HG02642 (cell line): ENCODE measurements at regions not wholly inside any gene's neighbourhood (a gene's known extent, or its start where the extent isn't known, plus 50 kb on each side); places are given as distances from the start of the nearest gene placed in this dataset.
"Not testable (repeated sequence)": the region's sequence is repeated elsewhere in the genome, so short reads cannot be mapped to it uniquely, and the experiment has no call there.

Experiments
- ATAC-seq: cut with Tn5 transposase; IDR thresholded peaks from one replicate; pipeline ENCODE4 v1.9.1; 2021; ENCODE audit warnings: mild to moderate bottlenecking; ENCODE audit not compliant: unreplicated experiment, poor library complexity

- no peak for ATAC-seq
These were observed 61.2 kb downstream of the VIP start for GRCh38 chr6:152811785-152812184.

- no peak for ATAC-seq
These were observed 64.8 kb downstream of the VIP start for GRCh38 chr6:152815230-152815872.

GRCh38 chr6:152816055-152816454 lies 65.5 kb downstream of the VIP start:
- no peak for ATAC-seq

DNA sequence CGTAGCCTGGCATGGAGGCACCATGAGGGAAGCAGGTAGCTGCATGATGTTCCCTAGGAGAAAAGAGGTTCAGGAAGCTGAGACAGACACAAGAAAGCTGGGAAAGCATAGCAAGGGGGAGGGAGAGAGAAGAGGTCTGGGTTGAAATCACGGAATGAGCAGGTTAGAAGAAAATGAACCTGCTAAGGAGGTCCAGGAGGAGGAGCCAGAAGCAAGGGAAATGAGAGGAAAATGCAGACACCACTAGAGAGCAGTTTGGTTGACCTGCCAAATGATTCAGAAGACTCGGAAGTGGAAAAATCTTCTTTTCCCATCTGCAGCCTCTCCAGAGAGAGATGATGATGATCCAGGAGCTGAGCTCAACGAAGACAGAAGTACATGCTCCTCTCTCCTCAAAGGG lies 70.9 kb downstream of the VIP start:
- ATAC-seq = no peak

- ATAC-seq = no peak
These were observed 74.1 kb downstream of the VIP start for GRCh38 chr6:152824666-152825065.

GRCh38 chr6:152828431-152828830 lies 77.8 kb downstream of the VIP start:
- ATAC-seq = no peak

- not testable (repeated sequence) for ATAC-seq
These were observed 83.8 kb downstream of the VIP start for GRCh38 chr6:152834366-152834765.

- ATAC-seq = no peak
These were observed 85.9 kb downstream of the VIP start for GRCh38 chr6:152836523-152836922.

- ATAC-seq = no peak
These were observed 94.8 kb downstream of the VIP start for GRCh38 chr6:152845421-152845820.

- ATAC-seq = no peak
These were observed 96.2 kb downstream of the VIP start for GRCh38 chr6:152846825-152847224.

DNA sequence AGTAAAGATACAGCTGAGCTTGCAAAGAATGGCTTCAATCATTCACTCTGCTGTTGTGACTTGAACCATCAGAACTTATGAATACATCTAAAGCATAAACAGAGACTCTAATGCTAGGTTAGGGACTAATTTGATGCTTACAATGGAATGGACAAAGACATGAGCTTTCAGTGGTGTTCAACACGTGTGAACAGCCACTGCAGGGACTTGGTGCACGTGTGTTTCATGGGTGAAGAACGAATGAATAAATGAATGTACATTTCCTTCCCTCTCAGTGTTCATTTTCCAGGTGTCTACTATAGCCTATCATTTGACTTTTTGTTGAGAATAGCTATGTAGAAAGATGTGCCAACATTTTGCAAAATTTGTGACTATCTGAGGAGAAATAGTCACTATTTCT lies 98.3 kb downstream of the VIP start:
- ATAC-seq = no peak

- no peak for ATAC-seq
These were observed 103.6 kb downstream of the VIP start for GRCh38 chr6:152854086-152854795.

DNA sequence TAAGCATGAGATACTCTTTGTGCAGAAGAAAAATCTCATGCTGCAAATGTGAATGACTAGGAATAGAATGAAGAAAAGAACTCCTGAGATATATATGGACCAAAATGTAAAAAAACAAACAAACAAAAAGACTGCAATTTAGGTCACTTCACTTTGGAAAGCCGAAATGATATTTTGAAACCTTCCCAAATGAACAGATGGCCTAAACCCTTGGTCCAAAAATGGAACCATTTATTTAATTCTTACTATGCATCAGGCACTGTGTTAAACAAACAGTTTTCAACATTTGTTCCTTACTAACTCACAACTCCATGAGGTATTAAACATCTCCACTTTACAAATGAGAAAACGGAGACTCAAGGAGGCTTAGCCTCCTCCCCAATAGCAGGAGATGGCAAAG lies 107.5 kb downstream of the VIP start:
- ATAC-seq = no peak

- no peak for ATAC-seq
These were observed 108.6 kb downstream of the VIP start for GRCh38 chr6:152859225-152859624.

DNA sequence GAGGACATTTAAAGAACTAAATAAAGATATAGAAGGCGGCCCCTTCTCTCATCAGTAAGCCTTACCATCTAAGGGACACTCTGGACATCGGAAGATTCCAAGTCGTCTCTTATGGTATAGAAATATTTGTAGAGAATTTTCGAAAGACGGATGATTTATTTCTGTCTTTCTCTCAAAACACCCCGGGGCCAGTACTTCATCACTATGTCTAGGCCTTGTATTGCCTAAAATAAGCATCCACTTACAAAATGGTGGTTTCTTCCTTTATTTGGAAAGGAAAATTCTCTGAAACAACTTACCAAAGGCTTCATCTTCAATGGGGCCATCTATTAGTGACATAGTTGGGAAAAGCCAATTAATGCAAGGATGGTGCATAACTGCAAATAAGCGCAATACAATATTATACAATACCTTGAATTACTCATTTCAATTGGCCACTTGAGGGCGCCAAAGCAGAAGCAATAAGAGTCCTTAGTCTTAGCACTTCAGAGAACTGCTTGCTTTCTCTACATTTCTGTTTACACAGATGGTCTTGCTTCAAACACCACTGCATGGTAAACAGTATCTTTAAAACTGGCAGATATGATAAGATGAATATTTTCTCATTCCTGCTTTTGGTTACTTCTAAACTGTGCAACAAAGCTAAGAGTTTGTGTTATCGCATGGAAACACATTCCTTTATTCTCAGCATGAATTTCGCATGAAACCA lies 113.2 kb downstream of the VIP start:
- peak; percentile 96 for ATAC-seq

DNA sequence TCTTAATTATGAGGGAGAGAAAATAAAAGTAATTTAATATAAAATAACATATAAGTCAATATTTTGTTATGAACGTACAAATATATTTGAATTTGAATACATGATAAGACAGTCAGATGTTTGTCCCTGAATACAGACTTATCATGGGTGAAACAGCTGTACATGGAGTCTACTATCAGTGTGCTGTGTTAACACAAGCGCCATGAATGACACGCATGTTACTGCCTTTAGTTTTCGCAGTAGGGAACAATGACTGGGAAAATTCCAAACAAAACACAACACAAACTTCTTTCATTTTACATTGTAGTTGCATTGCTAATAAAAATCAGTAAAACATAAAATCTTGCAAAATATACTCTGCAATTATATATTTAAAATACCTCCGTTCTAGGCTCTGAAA lies 108.6 kb downstream of the FBXO5 start:
- no peak for ATAC-seq

GRCh38 chr6:152874846-152875568 lies 107.8 kb downstream of the FBXO5 start:
- no peak for ATAC-seq

DNA sequence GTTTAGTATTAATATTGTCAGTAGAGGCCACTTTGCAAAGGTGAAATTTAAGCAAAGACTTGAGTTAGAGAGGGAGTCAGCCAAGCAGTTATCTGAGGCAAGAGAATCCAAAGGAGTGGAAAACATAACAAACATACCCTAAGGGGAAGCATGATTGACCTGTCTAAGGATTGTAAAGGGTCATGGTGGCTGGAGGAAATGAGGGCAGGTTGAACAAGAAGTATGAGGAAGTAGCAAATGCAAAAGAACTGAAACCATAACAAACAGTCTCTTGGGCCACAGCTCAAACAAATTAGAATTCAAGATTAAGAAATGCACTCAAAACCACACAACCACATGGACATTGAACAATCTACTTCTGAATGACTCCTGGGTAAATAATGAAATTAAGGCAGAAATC lies 103.2 kb downstream of the FBXO5 start:
- ATAC-seq = no peak

GRCh38 chr6:152893187-152893586 lies 89.7 kb downstream of the FBXO5 start:
- ATAC-seq = no peak

DNA sequence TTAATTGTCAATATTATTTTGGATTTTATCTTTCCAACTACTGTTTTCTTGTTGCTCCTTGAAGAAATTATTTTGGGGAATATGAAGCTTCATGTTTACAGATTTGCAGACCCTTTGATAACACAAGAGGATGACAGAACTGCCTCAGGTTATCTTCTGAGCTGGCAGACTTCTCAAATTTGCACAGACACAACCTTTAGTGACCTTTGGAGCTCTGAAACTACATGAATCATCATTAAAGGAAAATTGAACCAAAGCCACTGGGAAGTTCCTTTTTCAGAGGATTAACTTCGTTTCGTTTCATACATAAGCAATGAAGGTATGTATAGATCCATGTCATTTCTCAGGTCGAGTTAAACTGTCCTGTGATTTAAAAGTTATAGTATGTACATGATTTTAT lies 85.9 kb downstream of the FBXO5 start:
- ATAC-seq = no peak
